AML-193 (cell line): ENCODE measurements at regions not wholly inside any gene's neighbourhood (a gene's known extent, or its start where the extent isn't known, plus 50 kb on each side); places are given as distances from the start of the nearest gene placed in this dataset.
"Not testable (repeated sequence)": the region's sequence is repeated elsewhere in the genome, so short reads cannot be mapped to it uniquely, and the experiment has no call there.

Experiments
- DNase-seq, 2 experiments: peaks; one replicate each; lab custom pipeline; 2025; lab: John Stamatoyannopoulos, UW

GRCh38 chr9:79384091-79384490, 187.7 kb upstream of the TLE4 start:
- DNase-seq: no peak

- no peak for DNase-seq
Observed at GRCh38 chr9:79384501-79384900, 187.3 kb upstream of the TLE4 start.

- DNase-seq: no peak
Observed at GRCh38 chr9:79387101-79387835, 184.5 kb upstream of the TLE4 start.

GRCh38 chr9:79390077-79390698, 181.6 kb upstream of the TLE4 start:
- DNase-seq: no peak

GRCh38 chr9:79390781-79391770, 180.7 kb upstream of the TLE4 start:
- no peak for DNase-seq

GRCh38 chr9:79395228-79395627, 176.5 kb upstream of the TLE4 start:
- DNase-seq: no peak

- no peak for DNase-seq
Observed at GRCh38 chr9:79395755-79396154, 176.0 kb upstream of the TLE4 start.

- no peak for DNase-seq
Observed at GRCh38 chr9:79396168-79396567, 175.6 kb upstream of the TLE4 start.

GRCh38 chr9:79403495-79403894, 168.3 kb upstream of the TLE4 start:
- DNase-seq: no peak

GRCh38 chr9:79408200-79408599, 163.6 kb upstream of the TLE4 start:
- DNase-seq: no peak

GRCh38 chr9:79408617-79409016, 163.1 kb upstream of the TLE4 start:
- DNase-seq: no peak

GRCh38 chr9:79409182-79409823, 162.5 kb upstream of the TLE4 start:
- DNase-seq: no peak

GRCh38 chr9:79425840-79426239, 145.9 kb upstream of the TLE4 start:
- no peak for DNase-seq

- DNase-seq: no peak
Observed at GRCh38 chr9:79428422-79428821, 143.3 kb upstream of the TLE4 start.

- DNase-seq: no peak
Observed at GRCh38 chr9:79430619-79431018, 141.1 kb upstream of the TLE4 start.

- no peak for DNase-seq
Observed at GRCh38 chr9:79431019-79431679, 140.6 kb upstream of the TLE4 start.

- DNase-seq: no peak
Observed at GRCh38 chr9:79432485-79432884, 139.3 kb upstream of the TLE4 start.

- DNase-seq: no peak
Observed at GRCh38 chr9:79433703-79434102, 138.1 kb upstream of the TLE4 start.

- not testable (repeated sequence) for DNase-seq
Observed at GRCh38 chr9:79439221-79439620, 132.5 kb upstream of the TLE4 start.

- DNase-seq: no peak
Observed at GRCh38 chr9:79446523-79447307, 125.0 kb upstream of the TLE4 start.

GRCh38 chr9:79447308-79447605, 124.5 kb upstream of the TLE4 start:
- no peak for DNase-seq
